Loucy (cell line): ENCODE measurements at regions not wholly inside any gene's neighbourhood (a gene's known extent, or its start where the extent isn't known, plus 50 kb on each side); places are given as distances from the start of the nearest gene placed in this dataset.

Experiments
- H2AFZ ChIP-seq: fragments of 200-600 bp; sonication (generic); 2 replicates; pipeline ENCODE4 v1.6.0; 2016; ENCODE audit warnings: antibody characterized with exemption, mild to moderate bottlenecking, low read length, moderate library complexity
- H3F3A ChIP-seq: fragments of 200-600 bp; 2 replicates; pipeline ENCODE4 v1.6.0; 2016; ENCODE audit warnings: antibody characterized with exemption, low read depth, mild to moderate bottlenecking
- H3K27me3 ChIP-seq: fragments of 200-600 bp; sonication (generic); 2 replicates; pipeline ENCODE4 v1.6.1; 2014; ENCODE audit warnings: low read length, mild to moderate bottlenecking; ENCODE audit not compliant: insufficient read depth, poor library complexity, severe bottlenecking
- H3K36me3 ChIP-seq: fragments of 200-600 bp; sonication (generic); 2 replicates; pipeline ENCODE4 v1.6.1; 2016; ENCODE audit warnings: low read length; ENCODE audit not compliant: insufficient read depth
- H3K4me1 ChIP-seq: fragments of 200-600 bp; sonication (generic); 2 replicates; pipeline ENCODE4 v1.5.1; 2014; ENCODE audit warnings: low read length, mild to moderate bottlenecking; ENCODE audit not compliant: insufficient read depth, poor library complexity, severe bottlenecking
- H3K4me2 ChIP-seq: fragments of 200-600 bp; sonication (generic); 2 replicates; pipeline ENCODE4 v1.6.0; 2014; ENCODE audit warnings: antibody characterized with exemption, low read length, low read depth, mild to moderate bottlenecking; ENCODE audit not compliant: poor library complexity, severe bottlenecking
- H3K4me3 ChIP-seq: fragments of 200-600 bp; sonication (generic); 2 replicates; pipeline ENCODE4 v1.5.1; 2014; ENCODE audit warnings: low read length, mild to moderate bottlenecking, mixed read lengths; ENCODE audit not compliant: poor library complexity, severe bottlenecking
- H3K79me2 ChIP-seq: fragments of 200-600 bp; sonication (generic); 2 replicates; pipeline ENCODE4 v1.6.1; 2014; ENCODE audit warnings: low read length; ENCODE audit not compliant: insufficient read depth
- H3K9ac ChIP-seq: fragments of 200-600 bp; sonication (generic); 2 replicates; pipeline ENCODE4 v1.6.0; 2014; ENCODE audit warnings: mild to moderate bottlenecking, low read depth, low read length, moderate library complexity; ENCODE audit not compliant: poor library complexity, severe bottlenecking
- H3K9me2 ChIP-seq: fragments of 200-600 bp; sonication (generic); replicated peaks from 2 replicates; pipeline ENCODE4 v1.6.1; 2016; ENCODE audit warnings: low read depth, low read length, mixed read lengths
- H3K9me3 ChIP-seq: fragments of 200-600 bp; sonication (generic); 2 replicates; pipeline ENCODE4 v1.6.1; 2014; ENCODE audit warnings: mild to moderate bottlenecking, antibody characterized with exemption, low read length, low read depth; ENCODE audit not compliant: insufficient read depth
- H4K20me1 ChIP-seq: fragments of 200-600 bp; sonication (generic); 2 replicates; pipeline ENCODE4 v1.6.0; 2014; ENCODE audit warnings: antibody characterized with exemption, low read length, mild to moderate bottlenecking; ENCODE audit not compliant: insufficient read depth, poor library complexity, severe bottlenecking
- EZH2phosphoT487 ChIP-seq: fragments of 200-600 bp; IDR thresholded peaks from 2 replicates; pipeline ENCODE4 v1.6.1; 2018; ENCODE audit warnings: antibody characterized with exemption, mild to moderate bottlenecking, moderate library complexity, borderline replicate concordance
- TF ChIP-seq, protein P1 (sequence below): fragments of 200-600 bp; sonication (generic); conservative IDR thresholded peaks from 2 replicates; pipeline ENCODE4 v1.5.1; 2014; ENCODE audit warnings: mild to moderate bottlenecking, antibody characterized with exemption, low read length

- Histone ChIP-seq H3K4me1 (no peaks in the 10 kb centered on the region), H4K20me1 (no peaks in the 10 kb centered on the region), H3K9me3 (no peaks in the 10 kb centered on the region), H3K36me3 (no peaks in the 10 kb centered on the region), H3K79me2 (no peaks in the 10 kb centered on the region), H3K4me2 (no peak overlapping the region), H3K9me2 (no peaks in the 10 kb centered on the region), H3K4me3 (no peak overlapping the region), H3F3A (no peaks in the 10 kb centered on the region), H3K27me3 (no peaks in the 10 kb centered on the region), H2AFZ (no peak overlapping the region), H3K9ac (no peak overlapping the region)
- no peak for TF ChIP-seq EZH2phosphoT487
- TF ChIP-seq, protein P1, sequence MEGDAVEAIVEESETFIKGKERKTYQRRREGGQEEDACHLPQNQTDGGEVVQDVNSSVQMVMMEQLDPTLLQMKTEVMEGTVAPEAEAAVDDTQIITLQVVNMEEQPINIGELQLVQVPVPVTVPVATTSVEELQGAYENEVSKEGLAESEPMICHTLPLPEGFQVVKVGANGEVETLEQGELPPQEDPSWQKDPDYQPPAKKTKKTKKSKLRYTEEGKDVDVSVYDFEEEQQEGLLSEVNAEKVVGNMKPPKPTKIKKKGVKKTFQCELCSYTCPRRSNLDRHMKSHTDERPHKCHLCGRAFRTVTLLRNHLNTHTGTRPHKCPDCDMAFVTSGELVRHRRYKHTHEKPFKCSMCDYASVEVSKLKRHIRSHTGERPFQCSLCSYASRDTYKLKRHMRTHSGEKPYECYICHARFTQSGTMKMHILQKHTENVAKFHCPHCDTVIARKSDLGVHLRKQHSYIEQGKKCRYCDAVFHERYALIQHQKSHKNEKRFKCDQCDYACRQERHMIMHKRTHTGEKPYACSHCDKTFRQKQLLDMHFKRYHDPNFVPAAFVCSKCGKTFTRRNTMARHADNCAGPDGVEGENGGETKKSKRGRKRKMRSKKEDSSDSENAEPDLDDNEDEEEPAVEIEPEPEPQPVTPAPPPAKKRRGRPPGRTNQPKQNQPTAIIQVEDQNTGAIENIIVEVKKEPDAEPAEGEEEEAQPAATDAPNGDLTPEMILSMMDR, result no peak
These were observed 89.2 kb downstream of the DMRTA1 start for GRCh38 chr9:22535780-22536179.

DNA sequence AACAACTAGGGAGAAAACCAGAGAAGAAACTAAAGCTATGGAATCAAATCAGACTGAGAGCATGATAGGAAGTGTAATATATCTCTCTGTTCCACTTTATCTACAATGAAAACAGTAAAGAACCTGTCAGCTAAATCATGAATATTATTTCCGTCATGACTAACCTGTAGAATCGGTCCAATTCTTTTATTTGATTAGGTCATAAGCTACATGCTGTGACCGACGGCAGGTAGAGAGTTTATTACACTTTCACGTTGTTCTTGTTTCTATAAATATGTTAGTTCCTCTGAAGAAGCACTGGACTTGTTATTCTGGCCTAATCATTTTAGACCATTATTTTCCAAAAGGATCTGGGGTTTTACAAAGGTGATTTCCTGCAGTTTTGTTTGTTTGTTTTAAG lies 91.1 kb downstream of the DMRTA1 start:
- no peaks in the 10 kb centered on the region for H3K27me3 ChIP-seq
- H3K4me3 ChIP-seq, result no peak overlapping the region
- no peaks in the 10 kb centered on the region for H3K4me1 ChIP-seq
- H3K9me2 ChIP-seq, result no peaks in the 10 kb centered on the region
- TF ChIP-seq, protein P1, result no peak
- no peak for TF ChIP-seq EZH2phosphoT487
- H3K36me3 ChIP-seq, result no peaks in the 10 kb centered on the region
- no peak overlapping the region for H3K9ac ChIP-seq
- H3K4me2 ChIP-seq, result no peak overlapping the region
- H3K9me3 ChIP-seq, result no peaks in the 10 kb centered on the region
- H3F3A ChIP-seq, result no peaks in the 10 kb centered on the region
- H4K20me1 ChIP-seq, result no peaks in the 10 kb centered on the region
- H2AFZ ChIP-seq, result no peak overlapping the region
- H3K79me2 ChIP-seq, result no peaks in the 10 kb centered on the region

GRCh38 chr9:22548625-22549024 lies 102.0 kb downstream of the DMRTA1 start:
- H2AFZ ChIP-seq, result no peak overlapping the region
- H3K9ac ChIP-seq, result no peak overlapping the region
- H3K27me3 ChIP-seq, result no peaks in the 10 kb centered on the region
- no peak overlapping the region for H3K4me2 ChIP-seq
- no peaks in the 10 kb centered on the region for H3K36me3 ChIP-seq
- H3K4me3 ChIP-seq, result no peak overlapping the region
- H3F3A ChIP-seq, result no peaks in the 10 kb centered on the region
- no peaks in the 10 kb centered on the region for H3K9me3 ChIP-seq
- H3K9me2 ChIP-seq, result no peaks in the 10 kb centered on the region
- H4K20me1 ChIP-seq, result no peaks in the 10 kb centered on the region
- H3K79me2 ChIP-seq, result no peaks in the 10 kb centered on the region
- no peak for TF ChIP-seq EZH2phosphoT487
- TF ChIP-seq, protein P1, result no peak
- no peaks in the 10 kb centered on the region for H3K4me1 ChIP-seq
